ENCODE measurements at regions not wholly inside any gene's neighbourhood (a gene's known extent, or its start where the extent isn't known, plus 50 kb on each side); places are given as distances from the start of the nearest gene placed in this dataset.

DNA sequence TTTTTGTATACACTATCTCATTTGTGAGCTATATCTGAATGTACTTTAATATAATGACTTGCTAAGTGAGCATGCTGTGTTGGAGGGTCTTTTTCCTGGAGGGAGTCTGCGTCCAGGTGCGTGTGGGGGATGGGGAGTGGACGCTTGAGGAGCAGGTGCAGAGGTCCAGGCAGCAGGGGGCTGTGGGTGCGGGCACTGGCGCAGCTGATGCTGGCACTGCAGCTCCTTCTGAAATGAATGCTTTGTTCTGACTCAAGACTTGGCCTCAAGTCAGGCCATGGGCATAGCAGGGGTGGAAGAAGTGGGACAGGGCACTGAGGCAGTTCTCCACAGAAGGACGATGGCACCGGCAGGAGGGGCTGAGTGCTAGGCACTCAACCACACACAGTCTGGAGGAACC, 165.7 kb upstream of the IRX1 start:
- TF ChIP-seq, protein P1, sequence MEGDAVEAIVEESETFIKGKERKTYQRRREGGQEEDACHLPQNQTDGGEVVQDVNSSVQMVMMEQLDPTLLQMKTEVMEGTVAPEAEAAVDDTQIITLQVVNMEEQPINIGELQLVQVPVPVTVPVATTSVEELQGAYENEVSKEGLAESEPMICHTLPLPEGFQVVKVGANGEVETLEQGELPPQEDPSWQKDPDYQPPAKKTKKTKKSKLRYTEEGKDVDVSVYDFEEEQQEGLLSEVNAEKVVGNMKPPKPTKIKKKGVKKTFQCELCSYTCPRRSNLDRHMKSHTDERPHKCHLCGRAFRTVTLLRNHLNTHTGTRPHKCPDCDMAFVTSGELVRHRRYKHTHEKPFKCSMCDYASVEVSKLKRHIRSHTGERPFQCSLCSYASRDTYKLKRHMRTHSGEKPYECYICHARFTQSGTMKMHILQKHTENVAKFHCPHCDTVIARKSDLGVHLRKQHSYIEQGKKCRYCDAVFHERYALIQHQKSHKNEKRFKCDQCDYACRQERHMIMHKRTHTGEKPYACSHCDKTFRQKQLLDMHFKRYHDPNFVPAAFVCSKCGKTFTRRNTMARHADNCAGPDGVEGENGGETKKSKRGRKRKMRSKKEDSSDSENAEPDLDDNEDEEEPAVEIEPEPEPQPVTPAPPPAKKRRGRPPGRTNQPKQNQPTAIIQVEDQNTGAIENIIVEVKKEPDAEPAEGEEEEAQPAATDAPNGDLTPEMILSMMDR (IDR thresholded peaks at IDR 0.05) = no peak
- TF ChIP-seq EP300 (IDR thresholded peaks at IDR 0.05) = no peak
- TF ChIP-seq POLR2A (IDR thresholded peaks at IDR 0.05) = no peak

Measured in sigmoid colon (tissue), 4 donors.